ENCODE measurements at regions not wholly inside any gene's neighbourhood (a gene's known extent, or its start where the extent isn't known, plus 50 kb on each side); places are given as distances from the start of the nearest gene placed in this dataset.

GRCh38 chr9:102205251-102205650 lies 466.8 kb upstream of the GRIN3A start:
- H3K27me3 ChIP-seq, result no peaks in the 10 kb centered on the region
- intact Hi-C loops (cut with DNase I), result no loop called here
- no peaks in the 10 kb centered on the region for H3K4me1 ChIP-seq (replicated peaks in 1 of 2)
- no peaks in the 10 kb centered on the region for H3K36me3 ChIP-seq (replicated peaks in 1 of 2)
- WGBS, 4 donors, result 85 to 90% (median 88%) methylated on average over 2 of the region's 2 CpGs
- H3K4me3 ChIP-seq, result no peak overlapping the region
- TF ChIP-seq POLR2A (IDR thresholded peaks at IDR 0.05) (no peak), CTCF (IDR thresholded peaks at IDR 0.05) (no peak)
- H3K27ac ChIP-seq, result no peak overlapping the region
- peaks cover 0 to 4% (median 0%) of the 10 kb centered on the region in 3 donors for H3K9me3 ChIP-seq (replicated peaks in 1 of 3)
- DNase-seq, result no peak

GRCh38 chr9:102202126-102202525 lies 463.7 kb upstream of the GRIN3A start:
- no peak for TF ChIP-seq CTCF (IDR thresholded peaks at IDR 0.05)
- TF ChIP-seq POLR2A (IDR thresholded peaks at IDR 0.05), result no peak
- Histone ChIP-seq H3K27me3 (no peaks in the 10 kb centered on the region), H3K36me3 (replicated peaks in 1 of 2) (no peaks in the 10 kb centered on the region), H3K4me3 (no peak overlapping the region), H3K9me3 (replicated peaks in 1 of 3) (no peaks in the 10 kb centered on the region), H3K4me1 (replicated peaks in 1 of 2) (no peaks in the 10 kb centered on the region), H3K27ac (no peak overlapping the region)
- no peak for DNase-seq
- 72 to 83% (median 75%) methylated on average over 1 of the region's 1 CpG for WGBS, 4 donors
- intact Hi-C loops (cut with DNase I), result no loop called here

GRCh38 chr9:102185962-102186361 lies 447.5 kb upstream of the GRIN3A start:
- H3K9me3 ChIP-seq (replicated peaks in 1 of 3), result no peaks in the 10 kb centered on the region
- 33 to 53% (median 34%) methylated on average over 1 of the region's 1 CpG for WGBS, 4 donors
- no peaks in the 10 kb centered on the region for H3K36me3 ChIP-seq (replicated peaks in 1 of 2)
- H3K4me1 ChIP-seq (replicated peaks in 1 of 2), result peaks cover 0 to 19% of the 10 kb centered on the region in 2 donors
- no peak overlapping the region for H3K27ac ChIP-seq
- no peak overlapping the region for H3K4me3 ChIP-seq
- DNase-seq, result no peak
- intact Hi-C loops (cut with DNase I), result no loop called here
- TF ChIP-seq CTCF (IDR thresholded peaks at IDR 0.05) (peak in 4 of 6 experiments; percentile 2 to 21 (median 13)), POLR2A (IDR thresholded peaks at IDR 0.05) (no peak)
- no peaks in the 10 kb centered on the region for H3K27me3 ChIP-seq

- intact Hi-C loops (cut with DNase I), result no loop called here
- no peak overlapping the region for H3K27ac ChIP-seq
These were observed 446.9 kb upstream of the GRIN3A start for GRCh38 chr9:102185371-102185770.

More at GRCh38 chr9:102185371-102185770, 446.9 kb upstream of the GRIN3A start:
- H3K4me1 ChIP-seq (replicated peaks in 1 of 2), result peaks cover 0 to 19% of the 10 kb centered on the region in 2 donors
- WGBS, 4 donors, result 65 to 79% (median 70%) methylated on average over 2 of the region's 2 CpGs
- no peaks in the 10 kb centered on the region for H3K27me3 ChIP-seq
- DNase-seq, result peak in 4 of 7 donors; percentile 25 to 55 (median 32)
- no peaks in the 10 kb centered on the region for H3K9me3 ChIP-seq (replicated peaks in 1 of 3)
- TF ChIP-seq CTCF (IDR thresholded peaks at IDR 0.05), result no peak
- TF ChIP-seq POLR2A (IDR thresholded peaks at IDR 0.05), result no peak
- no peaks in the 10 kb centered on the region for H3K36me3 ChIP-seq (replicated peaks in 1 of 2)
- no peak overlapping the region for H3K4me3 ChIP-seq
